Activated T-helper 9 cell treated with anti-CD3 and anti-CD28 coated beads, Interleukin-2, amount 50 U/mL, for 16 hours (primary cell): ENCODE measurements at regions not wholly inside any gene's neighbourhood (a gene's known extent, or its start where the extent isn't known, plus 50 kb on each side); places are given as distances from the start of the nearest gene placed in this dataset.
"Not testable (repeated sequence)": the region's sequence is repeated elsewhere in the genome, so short reads cannot be mapped to it uniquely, and the experiment has no call there.

ENCODE experiments used
- DNase-seq: peaks from one replicate; pipeline ENCODE4 v3.0.0-alpha.2; 2020; ENCODE audit warnings: low read depth

- no peak for DNase-seq
Observed at GRCh38 chr3:139199421-139200010, 144.3 kb upstream of the MRPS22 start.

GRCh38 chr3:139201446-139202225 lies 142.2 kb upstream of the MRPS22 start:
- no peak for DNase-seq

DNA sequence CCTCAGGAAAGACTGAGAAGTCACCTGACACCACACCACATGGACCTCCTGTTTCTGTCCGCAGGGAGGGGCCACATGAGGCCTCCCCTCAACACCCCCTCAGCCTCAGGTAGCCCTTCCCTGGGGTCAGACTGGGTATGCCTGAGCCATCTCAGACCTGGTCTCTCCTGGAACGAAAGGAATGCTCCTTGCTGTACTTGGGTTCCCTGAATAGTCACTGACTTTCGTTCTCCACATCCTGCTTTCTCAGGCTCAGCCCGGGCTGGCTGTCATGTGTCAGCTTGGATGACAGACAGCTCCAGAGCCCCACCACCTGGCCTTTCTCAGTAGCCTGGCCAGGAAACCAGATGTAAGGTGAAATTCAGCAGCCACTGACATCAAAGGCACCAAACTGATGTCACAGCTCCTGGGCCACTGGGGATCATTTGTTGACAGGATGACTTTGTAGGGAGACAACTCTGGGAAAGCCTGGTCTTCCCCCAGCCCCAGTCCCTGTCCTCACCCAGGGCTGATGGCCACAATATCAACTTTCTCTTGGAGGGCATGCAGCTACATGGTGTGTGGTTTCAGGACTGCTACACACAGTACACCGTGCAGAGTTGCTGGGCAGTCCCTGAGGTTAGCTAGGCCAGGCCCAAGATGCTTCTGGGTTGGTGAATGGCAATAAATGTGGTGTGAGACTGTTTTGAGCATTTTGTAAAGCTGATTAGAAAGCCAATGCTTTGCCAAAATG lies 141.4 kb upstream of the MRPS22 start:
- no peak for DNase-seq

DNA sequence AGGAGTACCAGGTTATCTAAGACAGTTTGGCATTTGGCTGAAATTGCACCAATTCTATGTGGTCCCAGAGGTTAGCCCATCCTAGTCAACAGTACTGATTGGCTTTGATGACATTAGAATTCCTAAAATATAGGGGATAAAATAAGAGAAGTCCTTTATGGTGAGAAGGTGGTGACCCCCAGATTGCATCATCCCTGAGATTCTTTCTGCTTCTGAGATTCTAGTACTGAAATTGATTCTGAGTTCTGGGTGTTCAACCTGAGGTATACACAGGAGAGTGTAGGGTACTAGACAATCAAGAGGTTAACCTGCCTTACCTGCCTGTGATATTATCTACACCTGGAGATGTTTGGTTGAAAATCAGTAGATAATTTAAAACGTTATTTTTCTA lies 140.9 kb upstream of the MRPS22 start:
- DNase-seq: no peak

GRCh38 chr3:139203752-139204151 lies 140.1 kb upstream of the MRPS22 start:
- DNase-seq: no peak

- DNase-seq: no peak
Observed at GRCh38 chr3:139204728-139205127, 139.1 kb upstream of the MRPS22 start.

GRCh38 chr3:139213936-139214335 lies 129.9 kb upstream of the MRPS22 start:
- DNase-seq: no peak

DNA sequence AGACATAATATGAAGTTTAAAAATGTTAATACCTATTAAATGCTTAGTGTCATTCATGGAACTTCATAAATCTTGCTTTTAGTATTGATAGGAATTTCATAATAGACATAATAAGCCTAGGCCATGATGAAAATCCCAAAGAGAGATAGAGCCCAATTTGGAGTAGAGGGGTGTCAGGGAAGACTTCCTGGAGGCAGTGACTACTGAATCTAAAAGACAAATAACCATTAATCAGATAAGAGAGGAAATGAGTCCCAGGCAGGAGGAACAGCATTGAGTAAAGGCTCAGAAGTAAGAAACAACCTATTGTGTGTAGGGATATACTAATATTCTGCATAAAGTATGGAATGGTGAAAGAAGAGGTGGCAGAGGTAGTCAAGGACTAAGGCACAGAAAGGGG lies 126.9 kb upstream of the MRPS22 start:
- DNase-seq: no peak

- no peak for DNase-seq
Observed at GRCh38 chr3:139217633-139218032, 126.2 kb upstream of the MRPS22 start.

DNA sequence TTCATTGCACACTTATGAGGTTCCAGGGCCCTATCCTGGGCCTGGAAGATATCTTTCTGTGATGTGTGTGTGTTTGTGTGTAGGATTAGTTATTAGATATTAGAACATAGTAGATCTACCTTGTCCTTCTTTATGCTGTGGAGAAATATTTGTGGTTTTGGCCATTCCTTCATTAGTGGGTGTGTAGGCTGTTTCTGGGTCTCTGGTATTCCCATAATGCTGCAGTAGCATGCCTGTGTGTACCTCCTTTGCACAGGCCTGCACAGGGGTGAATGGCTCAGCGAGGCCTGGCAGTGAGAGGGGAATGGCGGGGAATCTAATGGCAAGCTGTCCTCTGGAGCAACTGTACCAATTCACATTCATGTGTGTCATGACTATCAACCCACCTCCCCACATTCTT lies 125.8 kb upstream of the MRPS22 start:
- DNase-seq: no peak

DNA sequence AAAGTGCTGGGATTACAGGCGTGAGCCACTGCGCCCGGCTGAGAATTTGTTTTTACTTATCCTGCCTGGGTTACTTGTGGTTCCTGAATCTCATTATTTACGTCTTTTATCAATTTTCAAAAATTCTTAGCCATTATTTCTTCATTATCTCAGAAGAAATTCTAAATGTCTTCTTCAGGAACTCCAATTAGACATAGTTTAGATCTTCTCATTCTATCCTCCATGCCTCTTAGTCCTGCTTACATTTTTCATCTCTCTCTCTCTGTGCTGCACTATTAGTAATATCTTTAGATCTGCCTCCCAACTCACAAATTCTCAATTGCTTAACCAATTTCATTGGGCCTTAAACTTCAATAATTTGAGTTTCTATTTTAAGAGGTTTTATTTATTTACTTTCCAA lies 124.4 kb upstream of the MRPS22 start:
- no peak for DNase-seq

GRCh38 chr3:139222100-139222657 lies 121.6 kb upstream of the MRPS22 start:
- DNase-seq: no peak

DNA sequence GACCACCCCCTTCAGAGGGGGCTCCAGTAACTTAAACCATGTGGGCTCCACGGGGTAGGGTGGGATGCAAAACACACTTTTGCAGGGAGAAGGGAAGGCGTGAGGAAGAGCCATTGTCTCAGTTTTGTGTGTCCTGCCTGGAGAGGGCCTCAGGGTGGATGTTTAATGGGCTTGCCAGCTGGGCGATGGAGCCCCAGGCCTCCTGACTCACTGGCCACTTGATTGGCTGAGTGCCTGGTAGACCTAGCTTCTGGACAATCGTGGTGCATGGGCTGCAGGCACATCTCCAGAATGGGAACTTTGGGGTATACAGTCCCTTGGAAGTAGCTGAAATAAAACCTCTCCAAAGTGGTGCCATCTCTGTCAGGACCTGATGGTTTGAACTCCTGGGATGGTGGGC lies 118.3 kb upstream of the MRPS22 start:
- DNase-seq: no peak

GRCh38 chr3:139226731-139227130 lies 117.1 kb upstream of the MRPS22 start:
- no peak for DNase-seq

DNA sequence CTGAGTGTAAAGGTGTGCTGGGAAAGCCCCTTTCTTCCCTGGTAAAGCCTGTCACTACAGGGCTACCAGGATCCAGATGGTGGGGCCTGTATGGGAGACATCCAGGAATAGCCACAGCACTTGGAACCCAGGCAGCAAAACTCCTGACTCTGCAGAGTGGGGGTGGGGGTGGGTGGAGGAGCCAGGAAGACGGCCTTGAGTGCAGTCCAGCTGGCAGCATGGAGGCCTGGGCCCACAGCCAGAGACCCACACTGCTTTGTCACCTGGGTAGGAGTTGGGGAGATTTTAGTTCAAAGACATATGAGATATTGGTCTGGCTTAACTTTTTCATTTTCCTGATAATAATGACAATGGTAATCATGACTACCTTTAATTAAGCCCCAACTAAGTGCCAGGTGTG lies 116.7 kb upstream of the MRPS22 start:
- no peak for DNase-seq

DNA sequence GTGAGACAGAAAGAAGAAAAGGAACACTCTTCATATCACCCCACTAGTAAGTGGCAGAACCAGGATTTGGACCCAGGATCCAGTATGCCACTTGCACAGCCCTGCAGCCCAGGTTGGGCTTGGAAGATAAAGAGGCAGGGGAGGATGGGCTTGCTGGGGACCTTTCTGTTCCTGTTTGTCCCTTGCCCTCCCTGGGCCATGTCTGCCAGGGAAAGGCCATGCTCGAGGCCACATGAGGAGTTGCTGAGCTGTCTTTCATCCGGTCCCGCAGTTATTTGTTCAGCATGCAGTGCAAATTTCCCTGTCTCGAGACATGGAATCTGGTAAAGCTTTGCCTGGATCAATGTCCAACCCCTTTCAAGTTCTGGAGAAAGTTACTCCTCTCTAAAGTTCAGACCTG lies 116.0 kb upstream of the MRPS22 start:
- no peak for DNase-seq

DNA sequence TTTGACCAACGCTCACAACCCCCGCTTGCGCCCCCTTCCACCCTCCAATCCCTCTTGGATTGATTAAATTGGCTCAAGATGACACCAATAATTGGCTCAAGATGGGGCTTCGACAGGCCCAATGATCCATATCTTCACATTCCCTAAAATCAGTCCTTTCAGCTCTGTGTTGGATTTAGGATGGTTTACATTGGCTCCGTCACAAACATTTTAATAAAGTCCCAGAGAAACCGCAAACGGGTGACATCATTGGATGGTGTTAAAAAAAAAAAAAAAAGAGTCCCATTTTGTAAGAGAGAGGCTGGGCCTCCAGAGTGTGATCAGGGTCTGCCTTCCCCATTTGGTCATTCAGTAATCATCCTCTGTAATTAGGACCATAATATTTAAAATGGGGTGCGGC lies 113.4 kb upstream of the MRPS22 start:
- no peak for DNase-seq

DNA sequence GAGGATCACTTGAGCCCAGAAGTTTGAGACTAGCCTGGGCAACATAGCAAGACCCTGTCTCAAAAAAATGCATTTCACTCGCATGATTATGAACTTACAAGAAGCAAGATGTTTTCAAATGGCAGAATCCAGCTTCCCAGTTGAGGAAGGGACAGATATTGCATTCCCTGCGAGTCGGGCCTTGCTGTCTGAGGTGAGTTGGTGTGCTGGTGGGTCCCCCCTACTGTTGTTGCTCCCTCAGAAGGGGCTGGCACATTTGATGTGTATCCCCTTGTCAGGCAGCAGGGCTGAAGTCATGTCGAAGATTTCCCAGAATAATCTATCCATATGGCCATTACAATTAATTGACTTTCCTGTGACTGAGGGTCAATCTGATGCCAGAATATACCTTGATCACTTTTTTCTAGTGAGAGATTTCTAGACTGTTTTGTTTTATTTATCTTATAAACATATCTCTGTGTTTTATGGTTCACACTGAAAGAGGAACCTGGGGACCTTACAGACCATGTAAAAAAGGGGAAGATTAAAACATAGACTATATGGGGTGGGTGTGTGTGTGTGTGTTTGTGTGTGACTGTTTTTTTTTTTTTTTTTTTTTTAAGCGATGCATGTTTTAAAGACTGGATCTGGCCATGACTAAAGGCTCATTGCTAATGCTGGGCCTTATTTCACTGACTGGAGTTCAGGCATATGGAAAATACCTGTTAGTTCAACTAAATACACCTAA lies 112.1 kb upstream of the MRPS22 start:
- no peak for DNase-seq

GRCh38 chr3:139232341-139232740 lies 111.5 kb upstream of the MRPS22 start:
- not testable (repeated sequence) for DNase-seq

GRCh38 chr3:139234491-139234890 lies 109.3 kb upstream of the MRPS22 start:
- DNase-seq: no peak

- no peak for DNase-seq
Observed at GRCh38 chr3:139235192-139235591, 108.6 kb upstream of the MRPS22 start.

- DNase-seq: no peak
Observed at GRCh38 chr3:139236336-139236735, 107.5 kb upstream of the MRPS22 start.
